ENCODE measurements at regions not wholly inside any gene's neighbourhood (a gene's known extent, or its start where the extent isn't known, plus 50 kb on each side); places are given as distances from the start of the nearest gene placed in this dataset.
A peak's percentile ranks its signal among the peaks of the same experiment; 100 is the strongest.

DNA sequence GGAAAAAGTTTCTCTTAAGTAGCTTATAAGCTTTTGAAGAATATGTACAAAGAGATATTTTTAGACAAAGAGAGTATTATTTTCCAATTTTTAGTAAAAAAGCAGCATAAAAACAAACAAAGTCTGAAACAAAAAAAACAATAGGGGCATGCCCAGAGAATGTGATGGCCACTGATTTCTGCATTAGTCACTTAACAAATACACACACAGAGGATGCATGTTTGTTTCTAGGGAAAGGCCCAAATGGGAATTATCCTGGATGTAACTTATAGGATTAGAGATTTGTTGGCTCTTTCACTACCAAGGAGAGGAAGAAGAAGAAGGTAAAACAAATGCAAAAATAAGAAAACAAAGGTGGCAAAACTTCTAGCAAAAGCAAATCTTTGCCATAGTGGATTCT is 95.9 kb upstream of the SCOC start:
- DNase-seq (ENCODE audit: low read depth): no peak

DNA sequence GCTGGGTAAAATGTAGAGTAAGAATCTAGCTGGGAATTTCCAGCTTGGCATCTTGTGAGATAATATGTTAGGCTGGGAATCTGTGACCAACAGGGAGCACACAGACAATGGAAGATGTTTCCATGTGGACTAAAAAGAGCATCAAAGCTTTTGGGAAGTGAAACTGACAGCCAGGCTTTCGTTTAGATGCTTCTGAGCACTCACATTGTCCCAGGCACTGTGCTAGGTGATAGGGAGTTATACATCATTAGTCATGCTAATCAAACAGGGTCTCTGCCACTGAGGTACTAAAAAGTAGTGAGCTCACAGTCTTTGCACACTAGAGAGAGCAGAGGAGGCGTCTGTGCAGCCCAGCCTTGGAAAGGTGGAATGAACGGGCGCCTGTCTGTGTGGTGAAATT is 101.9 kb upstream of the SCOC start:
- DNase-seq (ENCODE audit: low read depth): no peak

DNA sequence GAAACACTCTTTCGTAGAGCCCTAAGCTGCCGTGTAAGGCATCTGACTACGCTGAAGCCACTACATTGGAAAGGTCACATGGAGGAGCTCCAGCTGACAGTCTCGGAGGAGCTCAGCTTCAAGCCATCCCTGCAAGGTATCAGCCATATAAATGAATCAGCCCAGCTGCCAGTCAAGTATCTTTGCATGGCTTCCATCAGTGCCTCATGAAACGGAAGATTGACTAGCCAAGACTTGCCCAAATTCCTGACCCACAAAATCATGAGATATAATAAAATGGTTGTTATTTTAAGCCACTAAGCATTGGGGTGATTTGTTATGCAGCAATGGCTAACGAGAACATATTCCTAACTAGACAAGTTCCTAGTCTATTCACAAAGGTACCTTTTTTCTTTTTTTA is 104.1 kb upstream of the SCOC start:
- DNase-seq (ENCODE audit: low read depth): no peak

DNA sequence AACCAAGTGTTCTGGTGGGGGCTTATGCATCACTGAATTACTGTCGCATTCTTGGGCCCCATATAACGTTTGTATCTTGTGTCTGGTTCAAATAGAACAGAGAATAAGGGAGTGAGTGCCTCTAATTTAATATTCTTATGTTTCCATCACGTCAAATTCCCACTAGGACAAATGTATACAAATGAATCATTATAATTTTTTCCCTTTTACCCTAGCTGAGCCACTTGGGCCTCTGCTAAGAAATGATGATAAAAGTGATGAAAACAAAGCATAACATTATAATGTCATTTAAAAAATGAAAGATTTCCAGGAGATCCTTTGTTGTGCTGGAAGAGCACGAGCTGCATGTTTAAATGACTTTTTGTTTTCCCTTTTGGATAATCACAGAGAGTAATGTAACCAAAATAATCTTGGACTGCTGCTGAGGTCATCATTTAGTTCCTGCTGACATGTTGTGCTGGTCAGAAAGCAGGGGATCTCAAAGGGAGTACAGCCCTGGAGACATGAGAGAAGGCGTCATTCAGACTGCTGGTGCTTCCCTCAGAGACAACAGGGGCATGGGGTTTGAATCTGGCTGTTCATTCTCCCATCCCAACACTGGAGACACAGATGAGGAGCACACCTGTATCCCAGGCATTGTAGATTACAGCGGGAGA is 105.1 kb upstream of the SCOC start:
- no peak for DNase-seq (ENCODE audit: low read depth)

DNA sequence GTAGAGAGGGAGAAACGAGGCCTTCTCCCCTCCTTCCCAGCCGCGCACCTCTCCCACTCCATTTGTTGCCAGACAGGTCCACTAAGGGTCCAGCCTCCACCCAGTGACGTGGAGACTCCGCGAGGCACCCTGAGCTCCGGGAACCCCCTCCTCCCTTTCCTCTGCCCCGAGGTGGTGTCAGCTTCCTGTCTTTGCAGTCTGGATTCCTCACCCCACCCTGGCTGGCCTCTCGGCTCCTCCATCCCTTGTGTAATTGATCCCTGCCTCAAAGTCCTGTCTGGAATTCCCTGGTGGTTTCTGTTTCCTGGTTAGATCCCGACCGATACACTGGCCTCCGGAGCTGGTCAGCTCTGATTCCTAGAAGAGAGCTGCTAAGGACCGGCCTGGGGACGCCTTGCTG is 105.9 kb upstream of the SCOC start:
- DNase-seq (ENCODE audit: low read depth): no peak

DNA sequence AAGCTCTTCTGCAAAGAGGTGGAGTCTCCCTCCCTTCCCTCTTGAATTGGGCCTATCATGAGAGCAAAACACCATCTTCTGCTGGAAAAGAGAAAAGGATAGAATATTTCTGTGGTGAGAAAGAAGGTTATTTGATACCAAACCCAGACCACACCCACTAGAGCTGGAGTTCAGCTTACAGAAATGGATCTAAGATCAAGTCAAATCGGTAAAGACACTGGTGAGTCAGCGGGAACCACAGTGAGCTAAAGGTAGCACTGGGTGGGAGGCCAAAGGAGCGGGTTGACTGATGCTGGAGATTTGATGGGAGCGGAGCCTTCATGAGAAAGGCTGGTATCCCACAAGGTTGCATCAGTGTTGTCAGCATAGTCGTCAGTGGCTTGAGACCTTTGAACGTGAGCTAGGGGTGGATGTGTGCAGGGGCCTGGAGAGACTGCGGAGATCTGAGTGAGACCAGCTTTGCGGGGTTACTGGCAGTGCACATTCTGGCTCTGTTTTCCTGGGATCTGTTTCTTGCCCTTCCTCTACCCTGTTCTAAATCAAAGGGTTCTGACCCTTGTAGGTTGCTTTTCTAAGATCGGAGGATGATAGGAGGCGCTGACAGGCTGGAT is 106.4 kb upstream of the SCOC start:
- DNase-seq (ENCODE audit: low read depth): peak; percentile 84

DNA sequence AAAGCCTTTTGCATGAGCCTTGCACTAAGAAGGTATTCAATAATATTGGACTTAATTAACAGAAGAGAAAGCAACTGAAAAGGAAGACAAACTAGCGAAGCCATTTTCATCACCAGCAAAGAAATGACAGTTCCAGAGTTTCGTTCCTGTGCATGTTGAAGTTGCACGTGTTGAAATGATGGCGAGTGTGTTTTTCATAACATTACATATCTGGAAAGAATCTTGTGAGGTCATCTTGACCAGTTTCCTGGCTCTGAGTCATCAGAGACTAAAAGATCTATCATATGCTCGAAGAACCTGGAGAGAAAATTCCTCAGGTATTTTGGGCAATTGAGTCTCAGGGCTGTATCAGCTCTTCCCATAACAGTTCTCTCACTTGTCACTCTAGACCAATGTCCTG is 106.2 kb upstream of the MAML3 start:
- peak; percentile 73 for DNase-seq (ENCODE audit: low read depth)

DNA sequence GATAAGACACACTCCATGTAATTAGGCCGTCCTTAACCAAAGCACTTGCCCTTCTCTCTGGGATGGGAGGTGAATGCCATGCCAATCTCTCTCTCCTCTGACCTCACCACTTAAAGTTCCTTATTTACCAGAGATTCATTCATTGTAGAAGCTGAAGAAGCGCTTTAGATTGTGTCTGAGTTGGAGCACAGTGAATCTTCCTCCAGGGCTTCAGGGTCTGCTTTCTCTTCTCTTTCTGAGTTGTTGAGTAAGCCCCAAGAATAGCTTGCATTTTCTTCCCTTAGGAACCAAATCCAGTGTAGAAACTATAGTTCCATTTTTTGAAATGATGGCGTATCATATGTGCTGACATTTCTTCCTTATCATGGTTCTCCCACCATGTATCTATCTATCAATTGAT is 104.5 kb upstream of the MAML3 start:
- DNase-seq (ENCODE audit: low read depth): no peak

DNA sequence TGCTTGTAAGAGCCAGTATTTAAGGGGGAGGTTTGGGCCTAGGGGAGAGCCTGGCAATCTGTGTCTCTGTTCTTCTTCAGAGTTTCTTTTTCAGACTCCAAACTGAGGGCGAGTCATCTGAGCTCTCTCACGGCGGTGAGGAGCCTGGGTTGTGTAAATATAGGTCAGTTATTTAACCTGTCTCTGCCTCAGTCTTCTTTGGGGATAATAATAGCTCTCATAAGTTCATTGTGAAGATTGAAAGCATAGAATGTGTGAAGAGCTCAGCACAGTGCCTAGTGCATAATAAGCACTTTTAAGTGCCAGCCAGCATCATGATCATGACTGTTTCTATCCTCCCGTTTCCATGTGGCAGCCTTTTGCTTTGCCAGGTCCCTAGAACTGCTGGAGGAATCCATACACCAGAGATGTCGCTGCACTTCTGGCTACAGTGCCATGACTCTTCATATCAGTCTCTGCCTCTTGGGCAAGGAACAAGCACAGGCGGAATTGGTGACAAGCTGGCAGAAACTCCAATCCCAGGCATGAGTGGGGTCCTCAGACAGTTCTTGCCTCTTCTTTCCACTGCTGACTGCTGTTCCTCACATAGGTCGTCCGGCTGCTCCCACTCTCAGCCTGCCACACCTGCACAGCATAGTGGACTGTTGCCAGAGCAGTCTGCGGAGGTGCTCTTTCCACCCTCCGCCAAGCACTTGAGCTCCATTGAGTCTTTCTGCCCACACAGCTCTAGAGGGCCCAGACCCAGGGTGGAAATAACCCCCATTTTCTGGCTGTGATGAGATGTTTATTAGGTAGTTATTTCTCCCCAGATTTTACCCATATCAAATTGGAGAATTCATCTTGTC is 103.7 kb upstream of the MAML3 start:
- DNase-seq (ENCODE audit: low read depth): no peak

DNA sequence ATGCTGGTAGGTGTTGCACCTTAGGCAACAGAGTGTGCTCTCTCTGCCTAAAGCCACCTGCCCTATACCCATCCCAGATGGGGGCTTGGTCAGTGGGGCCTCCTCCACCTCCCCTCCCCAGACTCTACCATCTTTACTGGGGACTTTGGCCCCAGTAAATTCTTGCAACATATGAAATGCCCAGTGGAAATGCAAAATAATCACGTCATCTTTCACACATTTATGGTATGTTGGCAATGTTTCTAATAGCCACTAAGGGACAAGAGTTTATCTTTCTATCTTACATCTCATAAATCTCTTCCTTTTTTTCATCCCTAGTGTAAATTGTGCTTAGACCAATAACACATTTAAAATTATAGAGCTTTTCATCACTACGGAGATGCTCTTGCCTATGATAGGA is 103.0 kb upstream of the MAML3 start:
- DNase-seq (ENCODE audit: low read depth): peak; percentile 62

DNA sequence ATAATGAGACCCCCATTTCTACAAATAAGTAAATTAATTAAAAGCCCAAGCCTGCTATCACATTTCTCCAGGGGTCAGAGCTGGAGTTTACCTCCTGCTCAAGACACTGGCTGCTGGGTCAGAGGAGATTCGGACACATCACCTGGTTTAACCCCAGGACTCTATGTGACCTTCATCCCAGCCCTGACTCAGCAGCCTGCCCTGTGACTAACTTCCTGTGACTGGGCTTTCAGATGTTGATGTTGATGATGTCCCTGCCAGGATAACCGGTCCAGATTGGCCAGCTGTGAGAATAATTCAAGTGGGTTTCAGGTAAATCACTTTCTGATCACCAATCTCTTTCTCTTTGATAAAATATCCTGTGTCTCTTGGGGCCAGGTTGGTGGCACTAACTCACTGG is 102.4 kb upstream of the MAML3 start:
- DNase-seq (ENCODE audit: low read depth): peak; percentile 46

DNA sequence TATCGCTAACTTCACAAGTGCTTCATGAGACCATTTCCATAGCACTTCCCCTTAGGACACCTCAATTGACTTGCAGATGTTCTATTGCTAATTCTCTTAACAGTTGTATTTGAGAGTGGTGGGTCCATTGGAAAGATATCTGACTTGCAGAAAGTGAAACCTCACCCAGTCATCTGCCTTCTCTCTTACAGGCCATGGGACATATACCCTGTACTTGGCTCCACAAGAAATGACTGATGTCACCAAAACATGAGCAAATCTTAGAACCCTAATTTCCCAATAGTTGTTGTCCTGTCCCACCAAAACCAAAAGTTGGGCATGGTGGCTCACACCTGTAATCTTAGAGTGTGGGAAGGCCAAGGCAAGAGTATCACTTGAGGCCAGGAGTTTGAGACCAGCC is 101.9 kb upstream of the MAML3 start:
- no peak for DNase-seq (ENCODE audit: low read depth)

DNA sequence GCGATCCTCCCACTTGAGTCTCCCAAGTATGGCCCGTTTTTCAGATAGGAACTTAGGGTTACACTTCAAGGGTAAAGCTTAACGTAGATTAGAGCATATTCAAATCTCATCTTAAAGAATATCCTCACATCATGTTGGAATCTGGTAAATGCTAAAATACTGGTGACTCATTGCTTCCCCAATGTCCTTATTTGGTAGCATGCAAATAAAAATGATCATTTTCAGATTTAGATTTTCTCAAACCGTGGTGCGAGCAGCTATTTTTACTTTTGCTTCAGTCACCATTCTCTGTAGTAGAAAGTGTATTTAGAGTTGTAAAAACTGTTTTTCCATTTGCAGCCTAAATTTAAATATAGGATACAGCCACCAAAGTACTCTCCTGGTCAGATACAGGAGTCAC is 101.5 kb upstream of the MAML3 start:
- DNase-seq (ENCODE audit: low read depth): no peak

DNA sequence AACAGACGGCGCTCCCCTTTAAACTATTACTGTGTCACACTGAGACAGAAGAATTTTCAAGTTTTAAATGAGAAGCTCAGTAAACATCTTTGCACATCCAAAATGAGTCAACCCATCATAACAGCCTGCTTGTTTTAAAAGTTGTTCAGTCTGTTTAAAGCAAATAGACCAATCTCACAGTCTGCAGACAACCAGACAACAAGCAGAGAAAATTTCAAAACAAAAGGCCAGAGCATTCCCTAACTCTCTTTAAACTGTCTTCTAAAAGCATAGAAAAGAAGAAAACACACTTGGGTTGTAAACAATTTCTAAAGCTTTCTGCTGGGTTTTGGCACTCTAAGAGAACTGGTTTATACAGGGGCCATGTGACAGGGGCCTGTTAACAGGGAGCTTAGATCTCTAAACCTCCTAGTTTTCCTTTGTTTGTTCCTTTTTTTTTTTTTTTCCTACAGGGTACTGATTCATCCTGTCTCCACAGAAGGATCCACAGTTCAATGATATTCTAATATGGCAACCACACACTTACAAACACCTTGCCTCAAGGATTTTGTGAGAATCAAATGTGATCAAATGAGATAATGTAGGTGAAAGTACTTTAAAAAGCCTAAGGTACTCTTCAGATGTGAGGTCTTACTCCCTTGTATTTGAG is 100.8 kb upstream of the MAML3 start:
- DNase-seq (ENCODE audit: low read depth): no peak

DNA sequence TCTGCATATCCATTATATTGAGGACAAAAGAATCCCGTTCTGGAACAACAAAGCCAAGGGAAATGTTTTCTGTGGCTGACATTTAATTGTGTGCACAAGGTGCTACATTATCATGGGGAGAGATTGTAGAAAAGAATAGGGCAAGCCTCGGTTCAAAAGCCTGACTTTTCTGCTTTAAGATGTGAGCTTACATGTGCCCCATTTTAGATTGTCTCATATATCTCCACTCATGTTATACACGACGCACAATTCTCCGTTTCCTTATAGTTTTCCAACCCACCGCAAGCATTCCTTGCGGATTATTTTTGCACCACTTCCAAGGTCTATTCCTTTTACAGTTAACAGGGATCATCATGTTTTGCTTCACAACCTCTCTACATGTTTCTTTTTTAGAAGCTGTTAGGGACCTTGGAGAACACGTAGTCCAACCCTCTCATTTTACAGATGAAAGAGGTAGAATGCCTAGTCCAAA is 99.6 kb upstream of the MAML3 start:
- no peak for DNase-seq (ENCODE audit: low read depth)

DNA sequence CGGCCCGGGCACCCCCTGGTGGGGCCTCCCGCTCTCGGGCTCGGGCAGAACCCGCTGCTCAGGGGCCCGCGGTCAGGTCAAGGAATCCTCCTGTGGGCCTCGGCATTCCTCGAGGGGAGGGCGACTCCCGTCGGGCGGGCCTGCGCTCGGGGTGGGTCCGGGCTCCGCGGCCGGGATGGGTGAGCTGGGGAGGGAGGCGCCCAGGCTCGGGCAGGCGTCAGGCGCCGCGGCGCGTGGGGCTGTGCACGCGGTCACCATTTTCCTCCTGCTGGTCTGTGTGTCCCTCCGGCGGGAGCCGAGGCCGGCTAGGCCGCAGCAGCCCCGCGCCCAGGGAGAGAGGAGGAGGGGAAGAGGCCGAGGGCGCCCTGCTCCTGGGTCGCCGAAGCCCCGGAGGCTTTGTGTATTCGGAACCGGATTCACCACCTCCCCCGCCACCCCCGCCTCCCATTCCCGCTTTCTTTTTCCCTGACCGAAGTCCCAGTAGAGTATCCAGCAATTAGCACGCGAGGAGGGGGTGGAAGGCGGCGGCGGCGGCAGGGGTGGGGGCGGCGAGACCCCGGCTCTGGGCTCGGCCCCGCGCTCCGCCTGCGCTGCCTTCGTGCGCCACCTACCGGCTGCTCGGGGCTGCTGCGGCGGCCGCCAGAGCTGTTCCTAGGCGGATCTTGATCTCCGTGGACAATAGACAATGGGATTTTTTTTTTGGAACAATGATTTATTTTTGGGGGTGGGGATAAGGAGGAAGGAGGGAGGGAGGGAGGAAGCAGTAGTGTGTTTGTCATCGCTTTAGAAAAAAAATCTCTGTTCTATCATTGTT is 99.0 kb upstream of the MAML3 start:
- no peak for DNase-seq (ENCODE audit: low read depth)

DNA sequence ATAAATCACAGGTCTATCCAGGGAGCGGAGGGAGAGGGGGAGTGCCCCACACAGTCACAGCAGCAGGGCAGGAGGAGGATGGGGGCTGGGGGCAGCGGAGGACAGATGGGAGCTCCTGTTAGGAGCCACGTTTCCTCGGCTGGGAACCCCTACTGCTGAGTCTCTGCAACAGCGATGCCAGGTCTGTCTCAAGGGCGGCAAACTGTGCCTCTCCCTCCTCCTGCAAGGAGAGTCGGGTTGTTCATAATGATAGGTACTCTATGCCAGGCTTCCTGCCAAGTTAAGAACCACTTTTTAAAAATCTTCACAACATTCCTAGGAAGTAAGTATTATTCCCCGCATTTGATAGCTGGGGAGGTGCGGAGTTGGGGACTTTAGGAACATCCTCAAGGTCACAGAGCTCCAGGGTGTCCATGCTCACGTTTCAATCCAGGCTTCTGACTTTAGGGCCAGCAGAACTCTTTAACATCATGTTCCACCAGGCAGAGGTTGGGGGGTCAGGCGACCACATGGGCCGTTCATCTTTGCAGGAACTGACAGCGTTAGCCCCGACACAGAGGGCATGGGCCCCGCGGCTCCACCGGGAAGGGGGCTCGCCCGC is 98.3 kb upstream of the MAML3 start:
- DNase-seq (ENCODE audit: low read depth): no peak

DNA sequence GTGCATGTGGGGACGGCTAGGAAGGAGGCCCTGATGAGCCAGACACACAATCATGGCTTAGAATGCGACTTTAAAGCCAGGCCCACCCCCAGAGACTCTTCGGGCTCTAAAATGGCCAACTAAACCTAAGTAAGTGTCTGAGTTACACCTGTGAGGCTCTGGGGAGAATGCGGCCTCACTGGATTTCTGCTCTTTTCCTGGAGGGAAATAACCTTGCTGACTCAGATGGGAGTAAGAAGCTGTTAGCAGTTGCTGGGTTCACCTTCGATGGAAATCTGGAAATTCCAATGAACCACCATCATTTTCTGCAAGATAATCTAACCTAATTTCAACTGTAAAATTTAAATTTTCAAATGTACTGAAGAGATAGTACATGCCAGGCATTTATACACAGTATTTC is 97.6 kb upstream of the MAML3 start:
- no peak for DNase-seq (ENCODE audit: low read depth)

DNA sequence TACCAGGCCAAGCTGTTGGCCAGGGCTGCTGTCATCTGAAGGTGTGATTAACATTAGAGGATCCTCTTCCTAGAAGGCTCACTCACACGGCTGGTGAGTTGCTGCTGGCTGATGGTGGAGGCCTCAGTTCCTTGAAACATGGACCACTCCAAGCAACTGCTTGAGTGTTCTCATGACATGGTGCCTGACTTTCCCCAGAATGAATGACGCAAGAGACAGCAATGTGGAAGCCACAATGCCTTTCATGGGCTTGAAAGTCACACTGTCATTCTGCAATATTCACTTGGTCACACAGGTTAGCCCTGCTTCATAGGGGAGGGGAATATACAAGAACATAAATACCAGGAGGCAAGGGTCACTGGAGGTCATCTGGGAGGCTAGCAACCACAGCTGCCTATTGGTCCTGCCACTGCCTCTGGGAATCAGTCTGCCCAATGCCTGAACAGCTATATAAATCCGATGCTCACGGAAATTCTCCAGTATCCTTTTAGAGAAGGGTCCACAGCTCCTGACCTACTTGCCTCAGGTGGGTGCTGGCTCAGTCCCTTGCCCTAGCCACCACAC is 97.1 kb upstream of the MAML3 start:
- DNase-seq (ENCODE audit: low read depth): no peak

DNA sequence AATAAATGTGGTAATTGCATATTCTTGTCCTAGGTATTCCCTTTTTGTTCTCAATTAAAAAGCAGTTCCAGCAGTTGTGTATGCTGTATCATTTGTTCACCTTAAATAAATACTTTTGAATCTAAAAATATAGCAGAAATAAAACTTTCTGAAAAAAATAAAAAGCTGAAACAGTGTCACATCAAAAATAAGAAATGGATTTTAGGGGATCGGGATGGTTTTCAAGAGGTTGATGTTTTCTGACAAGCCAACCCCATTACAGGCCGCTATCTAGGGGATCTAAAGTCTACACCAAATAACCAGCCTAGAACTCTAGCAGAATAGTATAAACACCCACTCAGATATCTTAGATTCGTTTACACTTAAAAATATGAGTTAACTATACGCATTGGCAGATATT is 95.4 kb upstream of the MAML3 start:
- no peak for DNase-seq (ENCODE audit: low read depth)

DNA sequence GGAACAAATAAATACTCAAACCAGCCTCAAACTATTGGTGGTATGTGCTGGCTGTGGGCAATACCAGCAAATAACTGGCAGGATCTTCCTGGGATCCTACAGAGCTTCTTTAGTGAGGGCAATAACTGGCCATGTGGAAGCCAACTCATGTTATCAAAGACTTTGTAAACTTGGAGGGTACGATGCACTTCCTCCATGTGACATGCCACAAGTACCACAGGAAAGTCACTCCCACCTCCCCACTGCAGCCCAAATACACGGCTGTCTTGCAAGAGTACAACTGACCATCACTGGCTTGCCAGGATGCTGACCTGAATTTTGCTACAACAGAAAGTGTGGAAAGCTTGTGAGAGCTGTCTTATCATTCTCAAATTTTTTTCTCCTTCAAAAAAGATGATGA is 93.3 kb upstream of the MAML3 start:
- DNase-seq (ENCODE audit: low read depth): no peak

Data from HS-27A (cell line).